ENCODE measurements at regions not wholly inside any gene's neighbourhood (a gene's known extent, or its start where the extent isn't known, plus 50 kb on each side); places are given as distances from the start of the nearest gene placed in this dataset.

DNA sequence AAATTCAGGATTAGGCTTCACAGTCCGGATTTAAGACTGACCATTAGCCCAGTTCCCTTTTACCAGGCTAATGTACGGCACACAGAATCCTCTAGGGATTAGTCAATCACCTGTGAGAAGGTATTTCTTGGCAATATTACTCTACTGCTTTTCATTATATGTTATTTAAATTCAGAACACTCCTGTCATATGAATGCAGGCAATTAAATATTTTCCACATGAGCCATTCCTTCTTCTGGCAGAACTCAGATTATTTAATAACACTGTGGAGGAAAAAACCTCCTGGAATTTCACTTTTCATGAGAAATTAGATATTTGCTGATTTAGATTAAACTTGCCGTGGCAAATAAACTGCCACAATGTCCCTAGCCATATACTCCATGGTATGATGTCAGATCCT lies 1357.5 kb upstream of the C9orf72 start (continued):
- TF ChIP-seq, protein P1, sequence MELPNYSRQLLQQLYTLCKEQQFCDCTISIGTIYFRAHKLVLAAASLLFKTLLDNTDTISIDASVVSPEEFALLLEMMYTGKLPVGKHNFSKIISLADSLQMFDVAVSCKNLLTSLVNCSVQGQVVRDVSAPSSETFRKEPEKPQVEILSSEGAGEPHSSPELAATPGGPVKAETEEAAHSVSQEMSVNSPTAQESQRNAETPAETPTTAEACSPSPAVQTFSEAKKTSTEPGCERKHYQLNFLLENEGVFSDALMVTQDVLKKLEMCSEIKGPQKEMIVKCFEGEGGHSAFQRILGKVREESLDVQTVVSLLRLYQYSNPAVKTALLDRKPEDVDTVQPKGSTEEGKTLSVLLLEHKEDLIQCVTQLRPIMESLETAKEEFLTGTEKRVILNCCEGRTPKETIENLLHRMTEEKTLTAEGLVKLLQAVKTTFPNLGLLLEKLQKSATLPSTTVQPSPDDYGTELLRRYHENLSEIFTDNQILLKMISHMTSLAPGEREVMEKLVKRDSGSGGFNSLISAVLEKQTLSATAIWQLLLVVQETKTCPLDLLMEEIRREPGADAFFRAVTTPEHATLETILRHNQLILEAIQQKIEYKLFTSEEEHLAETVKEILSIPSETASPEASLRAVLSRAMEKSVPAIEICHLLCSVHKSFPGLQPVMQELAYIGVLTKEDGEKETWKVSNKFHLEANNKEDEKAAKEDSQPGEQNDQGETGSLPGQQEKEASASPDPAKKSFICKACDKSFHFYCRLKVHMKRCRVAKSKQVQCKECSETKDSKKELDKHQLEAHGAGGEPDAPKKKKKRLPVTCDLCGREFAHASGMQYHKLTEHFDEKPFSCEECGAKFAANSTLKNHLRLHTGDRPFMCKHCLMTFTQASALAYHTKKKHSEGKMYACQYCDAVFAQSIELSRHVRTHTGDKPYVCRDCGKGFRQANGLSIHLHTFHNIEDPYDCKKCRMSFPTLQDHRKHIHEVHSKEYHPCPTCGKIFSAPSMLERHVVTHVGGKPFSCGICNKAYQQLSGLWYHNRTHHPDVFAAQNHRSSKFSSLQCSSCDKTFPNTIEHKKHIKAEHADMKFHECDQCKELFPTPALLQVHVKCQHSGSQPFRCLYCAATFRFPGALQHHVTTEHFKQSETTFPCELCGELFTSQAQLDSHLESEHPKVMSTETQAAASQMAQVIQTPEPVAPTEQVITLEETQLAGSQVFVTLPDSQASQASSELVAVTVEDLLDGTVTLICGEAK (IDR thresholded peaks at IDR 0.05; ENCODE audit: borderline replicate concordance): no peak

DNA sequence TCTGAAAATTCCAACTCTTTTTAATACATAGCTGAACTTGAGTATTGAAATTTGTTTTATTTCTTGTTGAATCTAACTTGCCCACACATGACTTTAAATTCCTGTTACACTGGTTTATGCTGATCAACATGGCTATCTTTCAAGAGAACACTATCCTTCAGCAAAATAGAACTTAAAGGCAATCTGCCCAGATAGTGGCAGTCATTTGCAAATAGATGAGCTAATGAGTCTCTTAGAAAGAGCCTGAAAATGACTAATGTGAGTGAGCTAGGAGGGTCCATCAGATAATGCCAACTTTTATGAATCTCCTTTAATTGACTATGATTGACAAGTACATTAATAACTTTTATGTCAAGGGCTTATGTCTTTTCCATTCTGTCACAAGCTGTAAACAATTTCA lies 1360.8 kb upstream of the C9orf72 start:
- Histone ChIP-seq H3K36me3 (ENCODE audit: control insufficient read depth in 2 of 2, insufficient read depth in 2 of 2, low read length in 1 of 2) (no peaks in the 10 kb centered on the region), H4K20me1 (ENCODE audit: control insufficient read depth, insufficient read depth) (no peaks in the 10 kb centered on the region), H3K27me3 (replicated peaks in 1 of 2; ENCODE audit: control insufficient read depth in 2 of 2, insufficient read depth in 2 of 2, low read length in 1 of 2) (no peaks in the 10 kb centered on the region), H3K9ac (ENCODE audit: control insufficient read depth, insufficient read depth, low read length) (no peak overlapping the region), H3K4me2 (ENCODE audit: control insufficient read depth, insufficient read depth) (no peak overlapping the region), H3K9me3 (replicated peaks; ENCODE audit: control insufficient read depth, insufficient read depth, low read length) (no peaks in the 10 kb centered on the region), H3K4me1 (ENCODE audit: control insufficient read depth, insufficient read depth, low read length) (no peaks in the 10 kb centered on the region), H3K4me3 (no peak overlapping the region), H2AFZ (ENCODE audit: control insufficient read depth, low read depth, low read length) (no peak overlapping the region), H3K27ac (ENCODE audit: control insufficient read depth, insufficient read depth) (no peak overlapping the region), H3K79me2 (ENCODE audit: control insufficient read depth, insufficient read depth, low read length) (no peaks in the 10 kb centered on the region)
- ChIA-PET POLR2A (no interaction called here), SMC1A (ENCODE audit: uncharacterized antibody, unreplicated experiment) (interaction anchor here (1.3 kb wide), 1 partner anchor 8 kb away, joined by 3 read pairs; no protein-coding TSS in a partner anchor), CTCF (no interaction called here), RAD21 (ENCODE audit: unreplicated experiment) (no interaction called here)
- FAIRE-seq (no peak), ATAC-seq (no peak), DNase-seq (ENCODE audit: low read depth, low spot score) (no peak)
- TF ChIP-seq, protein P2, sequence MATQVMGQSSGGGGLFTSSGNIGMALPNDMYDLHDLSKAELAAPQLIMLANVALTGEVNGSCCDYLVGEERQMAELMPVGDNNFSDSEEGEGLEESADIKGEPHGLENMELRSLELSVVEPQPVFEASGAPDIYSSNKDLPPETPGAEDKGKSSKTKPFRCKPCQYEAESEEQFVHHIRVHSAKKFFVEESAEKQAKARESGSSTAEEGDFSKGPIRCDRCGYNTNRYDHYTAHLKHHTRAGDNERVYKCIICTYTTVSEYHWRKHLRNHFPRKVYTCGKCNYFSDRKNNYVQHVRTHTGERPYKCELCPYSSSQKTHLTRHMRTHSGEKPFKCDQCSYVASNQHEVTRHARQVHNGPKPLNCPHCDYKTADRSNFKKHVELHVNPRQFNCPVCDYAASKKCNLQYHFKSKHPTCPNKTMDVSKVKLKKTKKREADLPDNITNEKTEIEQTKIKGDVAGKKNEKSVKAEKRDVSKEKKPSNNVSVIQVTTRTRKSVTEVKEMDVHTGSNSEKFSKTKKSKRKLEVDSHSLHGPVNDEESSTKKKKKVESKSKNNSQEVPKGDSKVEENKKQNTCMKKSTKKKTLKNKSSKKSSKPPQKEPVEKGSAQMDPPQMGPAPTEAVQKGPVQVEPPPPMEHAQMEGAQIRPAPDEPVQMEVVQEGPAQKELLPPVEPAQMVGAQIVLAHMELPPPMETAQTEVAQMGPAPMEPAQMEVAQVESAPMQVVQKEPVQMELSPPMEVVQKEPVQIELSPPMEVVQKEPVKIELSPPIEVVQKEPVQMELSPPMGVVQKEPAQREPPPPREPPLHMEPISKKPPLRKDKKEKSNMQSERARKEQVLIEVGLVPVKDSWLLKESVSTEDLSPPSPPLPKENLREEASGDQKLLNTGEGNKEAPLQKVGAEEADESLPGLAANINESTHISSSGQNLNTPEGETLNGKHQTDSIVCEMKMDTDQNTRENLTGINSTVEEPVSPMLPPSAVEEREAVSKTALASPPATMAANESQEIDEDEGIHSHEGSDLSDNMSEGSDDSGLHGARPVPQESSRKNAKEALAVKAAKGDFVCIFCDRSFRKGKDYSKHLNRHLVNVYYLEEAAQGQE (IDR thresholded peaks at IDR 0.05; ENCODE audit: low read depth, low read length): no peak
- TF ChIP-seq IKZF2 (IDR thresholded peaks at IDR 0.05) (no peak), ZZZ3 (IDR thresholded peaks at IDR 0.05; ENCODE audit: control insufficient read depth, insufficient read length, low read depth) (no peak), SIN3A (IDR thresholded peaks at IDR 0.05; ENCODE audit: low read depth, low read length) (no peak), CBFB (IDR thresholded peaks at IDR 0.05; ENCODE audit: low read depth) (no peak), RFX5 (IDR thresholded peaks at IDR 0.05; ENCODE audit: low read depth, low read length) (no peak)
- in situ Hi-C loops (cut with MboI) (no loop called here), intact Hi-C loops (cut with micrococcal nuclease; ENCODE audit: unreplicated experiment) (no loop called here)
- no TSS peak for BruUV-seq (replicated peaks)
